Fibroblast of lung (primary cell): ENCODE measurements at regions not wholly inside any gene's neighbourhood (a gene's known extent, or its start where the extent isn't known, plus 50 kb on each side); places are given as distances from the start of the nearest gene placed in this dataset.

Experiments used
- EZH2 ChIP-seq: IDR thresholded peaks from 2 replicates; pipeline ENCODE4 v1.5.1; 2012; ENCODE audit warnings: low read length, control low read depth, mild to moderate bottlenecking; ENCODE audit errors: missing control alignments
- TF ChIP-seq, protein P1 (sequence below), 2 donors: IDR thresholded peaks in 1 of 2; conservative IDR thresholded peaks in 1 of 2; 1 replicate in 1 of 2; 2 replicates in 1 of 2; pipeline ENCODE4 v1.5.1; 2011 to 2012; ENCODE audit warnings: low read length in 2 of 2, control low read depth in 1 of 2, inconsistent platforms in 1 of 2, low read depth in 1 of 2, mild to moderate bottlenecking in 1 of 2

GRCh38 chr13:112181336-112182067 lies 114.6 kb downstream of the SOX1 start:
- TF ChIP-seq, protein P1, sequence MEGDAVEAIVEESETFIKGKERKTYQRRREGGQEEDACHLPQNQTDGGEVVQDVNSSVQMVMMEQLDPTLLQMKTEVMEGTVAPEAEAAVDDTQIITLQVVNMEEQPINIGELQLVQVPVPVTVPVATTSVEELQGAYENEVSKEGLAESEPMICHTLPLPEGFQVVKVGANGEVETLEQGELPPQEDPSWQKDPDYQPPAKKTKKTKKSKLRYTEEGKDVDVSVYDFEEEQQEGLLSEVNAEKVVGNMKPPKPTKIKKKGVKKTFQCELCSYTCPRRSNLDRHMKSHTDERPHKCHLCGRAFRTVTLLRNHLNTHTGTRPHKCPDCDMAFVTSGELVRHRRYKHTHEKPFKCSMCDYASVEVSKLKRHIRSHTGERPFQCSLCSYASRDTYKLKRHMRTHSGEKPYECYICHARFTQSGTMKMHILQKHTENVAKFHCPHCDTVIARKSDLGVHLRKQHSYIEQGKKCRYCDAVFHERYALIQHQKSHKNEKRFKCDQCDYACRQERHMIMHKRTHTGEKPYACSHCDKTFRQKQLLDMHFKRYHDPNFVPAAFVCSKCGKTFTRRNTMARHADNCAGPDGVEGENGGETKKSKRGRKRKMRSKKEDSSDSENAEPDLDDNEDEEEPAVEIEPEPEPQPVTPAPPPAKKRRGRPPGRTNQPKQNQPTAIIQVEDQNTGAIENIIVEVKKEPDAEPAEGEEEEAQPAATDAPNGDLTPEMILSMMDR (conservative IDR thresholded peaks at IDR 0.05 in 1 of 2, IDR thresholded peaks at IDR 0.05 in 1 of 2; ENCODE audit: low read depth in 1 of 2, low read length in 2 of 2), result no peak
- TF ChIP-seq EZH2, result no peak
